ENCODE measurements at regions not wholly inside any gene's neighbourhood (a gene's known extent, or its start where the extent isn't known, plus 50 kb on each side); places are given as distances from the start of the nearest gene placed in this dataset.

DNA sequence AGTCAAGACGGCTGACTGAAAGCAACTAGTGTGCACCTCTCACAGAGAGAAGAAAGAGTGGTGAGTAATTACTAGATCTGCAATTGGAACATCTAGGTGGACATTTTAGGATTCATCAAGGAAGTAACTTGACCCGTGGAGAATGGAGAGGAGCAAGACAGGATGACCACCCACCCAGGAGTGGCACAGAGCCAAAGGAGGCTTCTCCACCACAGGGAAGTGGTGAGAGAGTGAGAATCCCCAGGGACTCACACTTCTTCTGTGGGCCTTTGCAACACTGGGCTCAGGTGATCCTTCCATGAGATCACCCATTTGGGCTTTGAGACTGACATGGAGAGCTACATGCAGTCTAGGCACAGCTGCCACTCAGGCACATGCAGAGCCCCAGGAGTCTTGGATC lies 132.8 kb upstream of the GALNT5 start:
- TF ChIP-seq, protein P1, sequence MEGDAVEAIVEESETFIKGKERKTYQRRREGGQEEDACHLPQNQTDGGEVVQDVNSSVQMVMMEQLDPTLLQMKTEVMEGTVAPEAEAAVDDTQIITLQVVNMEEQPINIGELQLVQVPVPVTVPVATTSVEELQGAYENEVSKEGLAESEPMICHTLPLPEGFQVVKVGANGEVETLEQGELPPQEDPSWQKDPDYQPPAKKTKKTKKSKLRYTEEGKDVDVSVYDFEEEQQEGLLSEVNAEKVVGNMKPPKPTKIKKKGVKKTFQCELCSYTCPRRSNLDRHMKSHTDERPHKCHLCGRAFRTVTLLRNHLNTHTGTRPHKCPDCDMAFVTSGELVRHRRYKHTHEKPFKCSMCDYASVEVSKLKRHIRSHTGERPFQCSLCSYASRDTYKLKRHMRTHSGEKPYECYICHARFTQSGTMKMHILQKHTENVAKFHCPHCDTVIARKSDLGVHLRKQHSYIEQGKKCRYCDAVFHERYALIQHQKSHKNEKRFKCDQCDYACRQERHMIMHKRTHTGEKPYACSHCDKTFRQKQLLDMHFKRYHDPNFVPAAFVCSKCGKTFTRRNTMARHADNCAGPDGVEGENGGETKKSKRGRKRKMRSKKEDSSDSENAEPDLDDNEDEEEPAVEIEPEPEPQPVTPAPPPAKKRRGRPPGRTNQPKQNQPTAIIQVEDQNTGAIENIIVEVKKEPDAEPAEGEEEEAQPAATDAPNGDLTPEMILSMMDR (IDR thresholded peaks at IDR 0.05; ENCODE audit: poor library complexity, severe bottlenecking) = no peak
- TF ChIP-seq, protein P2, sequence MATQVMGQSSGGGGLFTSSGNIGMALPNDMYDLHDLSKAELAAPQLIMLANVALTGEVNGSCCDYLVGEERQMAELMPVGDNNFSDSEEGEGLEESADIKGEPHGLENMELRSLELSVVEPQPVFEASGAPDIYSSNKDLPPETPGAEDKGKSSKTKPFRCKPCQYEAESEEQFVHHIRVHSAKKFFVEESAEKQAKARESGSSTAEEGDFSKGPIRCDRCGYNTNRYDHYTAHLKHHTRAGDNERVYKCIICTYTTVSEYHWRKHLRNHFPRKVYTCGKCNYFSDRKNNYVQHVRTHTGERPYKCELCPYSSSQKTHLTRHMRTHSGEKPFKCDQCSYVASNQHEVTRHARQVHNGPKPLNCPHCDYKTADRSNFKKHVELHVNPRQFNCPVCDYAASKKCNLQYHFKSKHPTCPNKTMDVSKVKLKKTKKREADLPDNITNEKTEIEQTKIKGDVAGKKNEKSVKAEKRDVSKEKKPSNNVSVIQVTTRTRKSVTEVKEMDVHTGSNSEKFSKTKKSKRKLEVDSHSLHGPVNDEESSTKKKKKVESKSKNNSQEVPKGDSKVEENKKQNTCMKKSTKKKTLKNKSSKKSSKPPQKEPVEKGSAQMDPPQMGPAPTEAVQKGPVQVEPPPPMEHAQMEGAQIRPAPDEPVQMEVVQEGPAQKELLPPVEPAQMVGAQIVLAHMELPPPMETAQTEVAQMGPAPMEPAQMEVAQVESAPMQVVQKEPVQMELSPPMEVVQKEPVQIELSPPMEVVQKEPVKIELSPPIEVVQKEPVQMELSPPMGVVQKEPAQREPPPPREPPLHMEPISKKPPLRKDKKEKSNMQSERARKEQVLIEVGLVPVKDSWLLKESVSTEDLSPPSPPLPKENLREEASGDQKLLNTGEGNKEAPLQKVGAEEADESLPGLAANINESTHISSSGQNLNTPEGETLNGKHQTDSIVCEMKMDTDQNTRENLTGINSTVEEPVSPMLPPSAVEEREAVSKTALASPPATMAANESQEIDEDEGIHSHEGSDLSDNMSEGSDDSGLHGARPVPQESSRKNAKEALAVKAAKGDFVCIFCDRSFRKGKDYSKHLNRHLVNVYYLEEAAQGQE (IDR thresholded peaks at IDR 0.05; ENCODE audit: borderline replicate concordance) = no peak
- TF ChIP-seq MXI1 (conservative IDR thresholded peaks at IDR 0.05; ENCODE audit: poor library complexity, severe bottlenecking) = no peak
- no peak for TF ChIP-seq RAD21 (conservative IDR thresholded peaks at IDR 0.05)
- TF ChIP-seq EP300 (conservative IDR thresholded peaks at IDR 0.05; ENCODE audit: poor library complexity, severe bottlenecking) = no peak
- no peak for TF ChIP-seq TAF1 (IDR thresholded peaks at IDR 0.05; ENCODE audit: low read depth)
- TF ChIP-seq EZH2 (IDR thresholded peaks at IDR 0.05; ENCODE audit: borderline replicate concordance, insufficient read depth, low read length, poor library complexity, severe bottlenecking) = no peak
